ENCODE measurements at regions not wholly inside any gene's neighbourhood (a gene's known extent, or its start where the extent isn't known, plus 50 kb on each side); places are given as distances from the start of the nearest gene placed in this dataset.

GRCh38 chr4:23006756-23007155 lies 314.0 kb downstream of the GBA3 start:
- Histone ChIP-seq H3K9me3 (no peaks in the 10 kb centered on the region), H3K4me3 (ENCODE audit: low read depth, low read length) (no peak overlapping the region), H3K4me1 (no peaks in the 10 kb centered on the region), H3K27me3 (no peaks in the 10 kb centered on the region), H3K36me3 (no peaks in the 10 kb centered on the region)
- no peak for DNase-seq
- TF ChIP-seq, protein P1, sequence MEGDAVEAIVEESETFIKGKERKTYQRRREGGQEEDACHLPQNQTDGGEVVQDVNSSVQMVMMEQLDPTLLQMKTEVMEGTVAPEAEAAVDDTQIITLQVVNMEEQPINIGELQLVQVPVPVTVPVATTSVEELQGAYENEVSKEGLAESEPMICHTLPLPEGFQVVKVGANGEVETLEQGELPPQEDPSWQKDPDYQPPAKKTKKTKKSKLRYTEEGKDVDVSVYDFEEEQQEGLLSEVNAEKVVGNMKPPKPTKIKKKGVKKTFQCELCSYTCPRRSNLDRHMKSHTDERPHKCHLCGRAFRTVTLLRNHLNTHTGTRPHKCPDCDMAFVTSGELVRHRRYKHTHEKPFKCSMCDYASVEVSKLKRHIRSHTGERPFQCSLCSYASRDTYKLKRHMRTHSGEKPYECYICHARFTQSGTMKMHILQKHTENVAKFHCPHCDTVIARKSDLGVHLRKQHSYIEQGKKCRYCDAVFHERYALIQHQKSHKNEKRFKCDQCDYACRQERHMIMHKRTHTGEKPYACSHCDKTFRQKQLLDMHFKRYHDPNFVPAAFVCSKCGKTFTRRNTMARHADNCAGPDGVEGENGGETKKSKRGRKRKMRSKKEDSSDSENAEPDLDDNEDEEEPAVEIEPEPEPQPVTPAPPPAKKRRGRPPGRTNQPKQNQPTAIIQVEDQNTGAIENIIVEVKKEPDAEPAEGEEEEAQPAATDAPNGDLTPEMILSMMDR (IDR thresholded peaks at IDR 0.05; ENCODE audit: low read depth, low read length): no peak

DNA sequence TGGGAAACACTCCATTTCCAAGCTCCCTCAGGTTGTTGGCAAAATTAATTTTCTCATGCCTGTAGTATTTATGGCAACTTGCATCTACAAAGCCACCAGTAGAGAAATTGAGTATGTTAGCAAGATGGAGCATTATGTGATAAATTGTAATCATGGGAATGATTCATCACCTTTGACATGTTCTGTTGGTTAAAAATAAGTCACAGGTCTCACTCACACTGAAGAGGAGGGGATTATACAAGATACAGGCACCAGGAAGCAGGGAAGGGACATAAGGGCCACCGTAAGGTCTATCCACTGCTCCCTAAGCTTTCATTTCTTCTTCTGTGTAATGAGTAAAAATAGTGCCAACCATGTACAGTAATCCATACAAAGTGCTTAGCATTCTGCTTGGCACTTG lies 313.0 kb downstream of the GBA3 start:
- DNase-seq: no peak
- H3K4me3 ChIP-seq (ENCODE audit: low read depth, low read length): no peak overlapping the region
- H3K27me3 ChIP-seq: no peaks in the 10 kb centered on the region
- H3K9me3 ChIP-seq: no peaks in the 10 kb centered on the region
- TF ChIP-seq, protein P1 (IDR thresholded peaks at IDR 0.05; ENCODE audit: low read depth, low read length): no peak
- H3K36me3 ChIP-seq: no peaks in the 10 kb centered on the region
- no peaks in the 10 kb centered on the region for H3K4me1 ChIP-seq

DNA sequence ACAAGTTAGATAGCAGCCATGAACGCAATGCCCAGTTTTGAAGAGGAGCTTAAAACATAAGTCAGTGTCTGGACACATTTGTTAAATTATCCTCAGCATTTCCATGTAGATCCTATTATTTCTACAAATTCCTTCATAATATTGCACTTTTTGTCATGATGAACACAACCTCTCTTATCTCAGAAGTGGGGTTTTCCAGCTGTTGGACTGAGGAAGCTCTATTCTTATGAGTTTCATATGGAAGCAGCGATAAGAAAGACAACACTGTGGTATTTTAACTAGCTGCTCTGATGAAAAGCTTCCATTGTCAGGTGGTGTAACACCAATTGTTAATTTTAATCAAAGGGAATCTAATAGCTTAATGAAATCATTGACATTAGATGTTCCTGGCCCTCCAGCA lies 308.7 kb downstream of the GBA3 start:
- Histone ChIP-seq H3K4me1 (no peaks in the 10 kb centered on the region), H3K27me3 (no peaks in the 10 kb centered on the region), H3K4me3 (ENCODE audit: low read depth, low read length) (no peak overlapping the region), H3K36me3 (no peaks in the 10 kb centered on the region), H3K9me3 (no peaks in the 10 kb centered on the region)
- no peak for DNase-seq
- TF ChIP-seq, protein P1 (IDR thresholded peaks at IDR 0.05; ENCODE audit: low read depth, low read length): no peak

DNA sequence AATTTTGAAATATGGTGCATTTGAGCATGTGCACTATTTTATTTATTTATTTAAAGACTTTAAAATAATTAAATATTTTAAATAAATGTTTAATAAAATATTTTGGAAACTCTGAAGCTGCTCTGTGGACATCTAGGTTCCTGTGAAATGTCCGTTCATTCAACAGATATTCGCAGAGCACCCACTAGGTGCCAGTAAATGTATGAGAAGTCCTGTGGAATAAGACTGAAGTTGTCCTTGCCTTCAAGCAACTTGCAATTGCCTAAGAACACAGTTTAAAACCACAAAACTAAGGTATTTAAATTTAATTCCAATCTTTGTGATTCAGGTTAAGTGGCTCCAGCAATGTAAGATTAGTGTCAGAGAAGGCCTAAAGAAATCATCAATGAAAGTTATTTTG lies 306.7 kb downstream of the GBA3 start:
- H3K4me3 ChIP-seq (ENCODE audit: low read depth, low read length): no peak overlapping the region
- TF ChIP-seq, protein P1 (IDR thresholded peaks at IDR 0.05; ENCODE audit: low read depth, low read length): no peak
- no peak for DNase-seq
- no peaks in the 10 kb centered on the region for H3K4me1 ChIP-seq
- no peaks in the 10 kb centered on the region for H3K9me3 ChIP-seq
- H3K36me3 ChIP-seq: no peaks in the 10 kb centered on the region
- H3K27me3 ChIP-seq: no peaks in the 10 kb centered on the region

GRCh38 chr4:22997358-22998224 lies 304.9 kb downstream of the GBA3 start:
- DNase-seq: peak; percentile 48
- TF ChIP-seq, protein P1 (IDR thresholded peaks at IDR 0.05; ENCODE audit: low read depth, low read length): no peak
- peak overlapping the region; percentile 59 for H3K4me3 ChIP-seq (ENCODE audit: low read depth, low read length)

GRCh38 chr4:22991576-22991975 lies 298.8 kb downstream of the GBA3 start:
- DNase-seq: no peak
- H3K4me3 ChIP-seq (ENCODE audit: low read depth, low read length): no peak overlapping the region
- no peaks in the 10 kb centered on the region; the same call in 1 of the 2 replicates for H3K27me3 ChIP-seq
- no peaks in the 10 kb centered on the region for H3K9me3 ChIP-seq
- no peaks in the 10 kb centered on the region for H3K4me1 ChIP-seq
- no peaks in the 10 kb centered on the region for H3K36me3 ChIP-seq
- TF ChIP-seq, protein P1 (IDR thresholded peaks at IDR 0.05; ENCODE audit: low read depth, low read length): no peak

More at GRCh38 chr4:22997358-22998224, 304.9 kb downstream of the GBA3 start:
- no peaks in the 10 kb centered on the region for H3K9me3 ChIP-seq
- no peaks in the 10 kb centered on the region for H3K36me3 ChIP-seq
- no peaks in the 10 kb centered on the region for H3K4me1 ChIP-seq
- H3K27me3 ChIP-seq: no peaks in the 10 kb centered on the region

Measured in BE2C (cell line).